Liver (tissue), 8 donors: ENCODE measurements at regions not wholly inside any gene's neighbourhood (a gene's known extent, or its start where the extent isn't known, plus 50 kb on each side); places are given as distances from the start of the nearest gene placed in this dataset.

Experiments
- DNase-seq: peaks from one replicate; pipeline ENCODE4 v3.0.0-alpha.2; 2017; ENCODE audit warnings: low spot score
- H3K27ac ChIP-seq, 2 donors: one replicate each; pipeline ENCODE4 v1.7.0; 2013; ENCODE audit warnings: inconsistent platforms in 2 of 2, low read length in 2 of 2, control low read depth in 1 of 2, low read depth in 1 of 2, mild to moderate bottlenecking in 1 of 2
- H3K27me3 ChIP-seq, 4 donors: one replicate each; pipeline versions ENCODE4 v1.6.1 to v1.7.0; 2013; ENCODE audit warnings: low read length in 3 of 4, inconsistent platforms in 1 of 4, mild to moderate bottlenecking in 1 of 4, moderate library complexity in 1 of 4; ENCODE audit not compliant: control insufficient read depth in 4 of 4, insufficient read depth in 4 of 4
- H3K36me3 ChIP-seq, 4 donors: one replicate each; pipeline versions ENCODE4 v1.6.1 to v1.7.0; 2013; ENCODE audit warnings: low read length in 3 of 4, mild to moderate bottlenecking in 3 of 4, low read depth in 1 of 4, moderate library complexity in 1 of 4; ENCODE audit not compliant: control insufficient read depth in 4 of 4, insufficient read depth in 3 of 4
- H3K4me1 ChIP-seq, 4 donors: one replicate each; pipeline versions ENCODE4 v1.6.1 to v1.7.0; 2013; ENCODE audit warnings: low read length in 3 of 4, mild to moderate bottlenecking in 3 of 4, moderate library complexity in 1 of 4; ENCODE audit not compliant: control insufficient read depth in 4 of 4, insufficient read depth in 4 of 4
- H3K4me3 ChIP-seq, 3 donors: one replicate each; pipeline versions ENCODE4 v1.6.1 to v1.7.0; 2013; ENCODE audit warnings: low read length in 3 of 3, control low read depth in 1 of 3, low read depth in 1 of 3, mild to moderate bottlenecking in 1 of 3
- H3K9ac ChIP-seq, 2 donors: one replicate each; pipeline ENCODE4 v1.7.0; 2013; ENCODE audit warnings: low read length in 2 of 2, mild to moderate bottlenecking in 2 of 2, moderate library complexity in 2 of 2, control low read depth in 1 of 2, low read depth in 1 of 2
- H3K9me3 ChIP-seq, 4 donors: one replicate each; pipeline versions ENCODE4 v1.6.1 to v1.7.0; 2013; ENCODE audit warnings: low read length in 3 of 4; ENCODE audit not compliant: control insufficient read depth in 4 of 4
- EGR1 ChIP-seq, 2 donors: IDR thresholded peaks; 2 replicates each; pipeline ENCODE4 v1.6.1; 2016 to 2018; ENCODE audit warnings: antibody characterized with exemption in 2 of 2, low read depth in 2 of 2
- FOXA1 ChIP-seq: IDR thresholded peaks from 2 replicates; pipeline ENCODE4 v1.6.1; 2016; ENCODE audit warnings: antibody characterized with exemption
- FOXA2 ChIP-seq: IDR thresholded peaks from 2 replicates; pipeline ENCODE4 v1.6.1; 2016; ENCODE audit warnings: antibody characterized with exemption
- GABPA ChIP-seq, 2 donors: IDR thresholded peaks in 1 of 2; conservative IDR thresholded peaks in 1 of 2; 2 replicates each; pipeline ENCODE4 v1.6.1; 2016; ENCODE audit warnings: antibody characterized with exemption in 2 of 2, mild to moderate bottlenecking in 1 of 2, moderate library complexity in 1 of 2
- HNF4A ChIP-seq, 2 donors: conservative IDR thresholded peaks; 2 replicates each; pipeline ENCODE4 v1.6.1; 2016; ENCODE audit warnings: antibody characterized with exemption in 2 of 2, mild to moderate bottlenecking in 2 of 2
- HNF4G ChIP-seq: IDR thresholded peaks from 2 replicates; pipeline ENCODE4 v1.6.1; 2016; ENCODE audit warnings: antibody characterized with exemption
- JUND ChIP-seq, 2 donors: IDR thresholded peaks; 2 replicates each; pipeline ENCODE4 v1.6.1; 2016; ENCODE audit warnings: antibody characterized with exemption in 2 of 2
- NR2F2 ChIP-seq: IDR thresholded peaks from 2 replicates; pipeline ENCODE4 v1.6.1; 2016; ENCODE audit warnings: antibody characterized with exemption
- RAD21 ChIP-seq, 2 donors: IDR thresholded peaks; 2 replicates each; pipeline ENCODE4 v1.6.1; 2016; ENCODE audit warnings: antibody characterized with exemption in 2 of 2, mild to moderate bottlenecking in 2 of 2
- SP1 ChIP-seq: IDR thresholded peaks from 2 replicates; pipeline ENCODE4 v1.6.1; 2018; ENCODE audit warnings: antibody characterized with exemption, mild to moderate bottlenecking
- TAF1 ChIP-seq: conservative IDR thresholded peaks from 2 replicates; pipeline ENCODE4 v1.6.1; 2016; ENCODE audit warnings: antibody characterized with exemption, mild to moderate bottlenecking
- YY1 ChIP-seq: IDR thresholded peaks from 2 replicates; pipeline ENCODE4 v1.6.1; 2016; ENCODE audit warnings: antibody characterized with exemption, mild to moderate bottlenecking
- WGBS: extraction: QIAGEN DNeasy Blood & Tissue Kit; methylation state at CpG from one replicate; pipeline ENCODE4 v1.1.7; 2013; 5-methylcytosine and 5-hydroxymethylcytosine counted together
- TF ChIP-seq, protein P1 (sequence below): IDR thresholded peaks from 2 replicates; pipeline ENCODE4 v1.6.1; 2016; ENCODE audit warnings: antibody characterized with exemption
- TF ChIP-seq, protein P2 (sequence below): IDR thresholded peaks from 2 replicates; pipeline ENCODE4 v1.6.1; 2016; ENCODE audit warnings: antibody characterized with exemption
- TF ChIP-seq, protein P3 (sequence below): IDR thresholded peaks from 2 replicates; pipeline ENCODE4 v1.6.1; 2016; ENCODE audit warnings: antibody characterized with exemption, mild to moderate bottlenecking
- TF ChIP-seq, protein P4 (sequence below): IDR thresholded peaks from 2 replicates; pipeline ENCODE4 v1.6.1; 2016; ENCODE audit warnings: antibody characterized with exemption
- TF ChIP-seq, protein P5 (sequence below): fragments of 150-350 bp; IDR thresholded peaks from 2 replicates; pipeline ENCODE4 v1.5.1; 2017; ENCODE audit warnings: improper control_type of control experiment, low read depth, low read length; ENCODE audit not compliant: missing input control
- donor health status: healthy.
- donor health status: healthy.
- donor health status: healthy.
- donor health status: healthy.
- donor health status: healthy.

DNA sequence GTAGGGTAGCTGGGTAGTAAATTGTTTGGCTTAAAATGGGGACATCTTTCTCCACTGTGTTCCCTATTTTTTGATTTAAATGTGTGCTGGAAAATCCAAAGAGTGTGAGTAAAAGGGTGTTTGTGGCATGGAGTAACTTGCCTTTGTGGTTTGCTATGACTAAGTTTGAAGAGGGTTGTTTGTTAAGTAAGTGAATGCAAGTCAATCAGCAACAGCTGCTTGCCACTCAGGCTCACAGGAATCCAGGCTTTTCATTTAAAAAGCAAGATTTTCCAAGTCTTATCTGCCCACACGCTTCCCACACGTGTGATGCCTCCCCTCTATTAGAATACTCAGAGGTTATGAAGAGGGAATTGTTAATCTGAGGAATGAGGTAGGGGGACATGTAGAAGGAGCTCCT, 847.7 kb upstream of the RBFOX1 start:
- Histone ChIP-seq H3K27ac (no peak overlapping the region), H3K27me3 (peaks cover 0 to 7% (median 0%) of the 10 kb centered on the region in 4 donors), H3K9ac (no peak overlapping the region), H3K9me3 (no peaks in the 10 kb centered on the region), H3K36me3 (no peaks in the 10 kb centered on the region), H3K4me3 (no peak overlapping the region), H3K4me1 (no peaks in the 10 kb centered on the region)
- no peak for DNase-seq
- 11% methylated on average over 2 of the region's 2 CpGs for WGBS
- TF ChIP-seq, protein P1, sequence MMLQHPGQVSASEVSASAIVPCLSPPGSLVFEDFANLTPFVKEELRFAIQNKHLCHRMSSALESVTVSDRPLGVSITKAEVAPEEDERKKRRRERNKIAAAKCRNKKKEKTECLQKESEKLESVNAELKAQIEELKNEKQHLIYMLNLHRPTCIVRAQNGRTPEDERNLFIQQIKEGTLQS, result no peak
- TF ChIP-seq, protein P2, sequence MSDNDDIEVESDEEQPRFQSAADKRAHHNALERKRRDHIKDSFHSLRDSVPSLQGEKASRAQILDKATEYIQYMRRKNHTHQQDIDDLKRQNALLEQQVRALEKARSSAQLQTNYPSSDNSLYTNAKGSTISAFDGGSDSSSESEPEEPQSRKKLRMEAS, result no peak
- TF ChIP-seq EGR1 (IDR thresholded peaks at IDR 0.05; ENCODE audit: low read depth in 2 of 2) (no peak), RAD21 (IDR thresholded peaks at IDR 0.05) (no peak), SP1 (no peak), JUND (IDR thresholded peaks at IDR 0.05) (no peak), TAF1 (no peak), FOXA2 (no peak), HNF4A (conservative IDR thresholded peaks at IDR 0.05) (no peak), NR2F2 (no peak), FOXA1 (no peak), GABPA (IDR thresholded peaks at IDR 0.05 in 1 of 2, conservative IDR thresholded peaks at IDR 0.05 in 1 of 2) (no peak), HNF4G (no peak), YY1 (no peak)
- TF ChIP-seq, protein P3, sequence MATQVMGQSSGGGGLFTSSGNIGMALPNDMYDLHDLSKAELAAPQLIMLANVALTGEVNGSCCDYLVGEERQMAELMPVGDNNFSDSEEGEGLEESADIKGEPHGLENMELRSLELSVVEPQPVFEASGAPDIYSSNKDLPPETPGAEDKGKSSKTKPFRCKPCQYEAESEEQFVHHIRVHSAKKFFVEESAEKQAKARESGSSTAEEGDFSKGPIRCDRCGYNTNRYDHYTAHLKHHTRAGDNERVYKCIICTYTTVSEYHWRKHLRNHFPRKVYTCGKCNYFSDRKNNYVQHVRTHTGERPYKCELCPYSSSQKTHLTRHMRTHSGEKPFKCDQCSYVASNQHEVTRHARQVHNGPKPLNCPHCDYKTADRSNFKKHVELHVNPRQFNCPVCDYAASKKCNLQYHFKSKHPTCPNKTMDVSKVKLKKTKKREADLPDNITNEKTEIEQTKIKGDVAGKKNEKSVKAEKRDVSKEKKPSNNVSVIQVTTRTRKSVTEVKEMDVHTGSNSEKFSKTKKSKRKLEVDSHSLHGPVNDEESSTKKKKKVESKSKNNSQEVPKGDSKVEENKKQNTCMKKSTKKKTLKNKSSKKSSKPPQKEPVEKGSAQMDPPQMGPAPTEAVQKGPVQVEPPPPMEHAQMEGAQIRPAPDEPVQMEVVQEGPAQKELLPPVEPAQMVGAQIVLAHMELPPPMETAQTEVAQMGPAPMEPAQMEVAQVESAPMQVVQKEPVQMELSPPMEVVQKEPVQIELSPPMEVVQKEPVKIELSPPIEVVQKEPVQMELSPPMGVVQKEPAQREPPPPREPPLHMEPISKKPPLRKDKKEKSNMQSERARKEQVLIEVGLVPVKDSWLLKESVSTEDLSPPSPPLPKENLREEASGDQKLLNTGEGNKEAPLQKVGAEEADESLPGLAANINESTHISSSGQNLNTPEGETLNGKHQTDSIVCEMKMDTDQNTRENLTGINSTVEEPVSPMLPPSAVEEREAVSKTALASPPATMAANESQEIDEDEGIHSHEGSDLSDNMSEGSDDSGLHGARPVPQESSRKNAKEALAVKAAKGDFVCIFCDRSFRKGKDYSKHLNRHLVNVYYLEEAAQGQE, result no peak
- TF ChIP-seq, protein P4, sequence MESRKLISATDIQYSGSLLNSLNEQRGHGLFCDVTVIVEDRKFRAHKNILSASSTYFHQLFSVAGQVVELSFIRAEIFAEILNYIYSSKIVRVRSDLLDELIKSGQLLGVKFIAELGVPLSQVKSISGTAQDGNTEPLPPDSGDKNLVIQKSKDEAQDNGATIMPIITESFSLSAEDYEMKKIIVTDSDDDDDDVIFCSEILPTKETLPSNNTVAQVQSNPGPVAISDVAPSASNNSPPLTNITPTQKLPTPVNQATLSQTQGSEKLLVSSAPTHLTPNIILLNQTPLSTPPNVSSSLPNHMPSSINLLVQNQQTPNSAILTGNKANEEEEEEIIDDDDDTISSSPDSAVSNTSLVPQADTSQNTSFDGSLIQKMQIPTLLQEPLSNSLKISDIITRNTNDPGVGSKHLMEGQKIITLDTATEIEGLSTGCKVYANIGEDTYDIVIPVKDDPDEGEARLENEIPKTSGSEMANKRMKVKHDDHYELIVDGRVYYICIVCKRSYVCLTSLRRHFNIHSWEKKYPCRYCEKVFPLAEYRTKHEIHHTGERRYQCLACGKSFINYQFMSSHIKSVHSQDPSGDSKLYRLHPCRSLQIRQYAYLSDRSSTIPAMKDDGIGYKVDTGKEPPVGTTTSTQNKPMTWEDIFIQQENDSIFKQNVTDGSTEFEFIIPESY, result no peak
- TF ChIP-seq, protein P5, sequence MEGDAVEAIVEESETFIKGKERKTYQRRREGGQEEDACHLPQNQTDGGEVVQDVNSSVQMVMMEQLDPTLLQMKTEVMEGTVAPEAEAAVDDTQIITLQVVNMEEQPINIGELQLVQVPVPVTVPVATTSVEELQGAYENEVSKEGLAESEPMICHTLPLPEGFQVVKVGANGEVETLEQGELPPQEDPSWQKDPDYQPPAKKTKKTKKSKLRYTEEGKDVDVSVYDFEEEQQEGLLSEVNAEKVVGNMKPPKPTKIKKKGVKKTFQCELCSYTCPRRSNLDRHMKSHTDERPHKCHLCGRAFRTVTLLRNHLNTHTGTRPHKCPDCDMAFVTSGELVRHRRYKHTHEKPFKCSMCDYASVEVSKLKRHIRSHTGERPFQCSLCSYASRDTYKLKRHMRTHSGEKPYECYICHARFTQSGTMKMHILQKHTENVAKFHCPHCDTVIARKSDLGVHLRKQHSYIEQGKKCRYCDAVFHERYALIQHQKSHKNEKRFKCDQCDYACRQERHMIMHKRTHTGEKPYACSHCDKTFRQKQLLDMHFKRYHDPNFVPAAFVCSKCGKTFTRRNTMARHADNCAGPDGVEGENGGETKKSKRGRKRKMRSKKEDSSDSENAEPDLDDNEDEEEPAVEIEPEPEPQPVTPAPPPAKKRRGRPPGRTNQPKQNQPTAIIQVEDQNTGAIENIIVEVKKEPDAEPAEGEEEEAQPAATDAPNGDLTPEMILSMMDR, result no peak

DNA sequence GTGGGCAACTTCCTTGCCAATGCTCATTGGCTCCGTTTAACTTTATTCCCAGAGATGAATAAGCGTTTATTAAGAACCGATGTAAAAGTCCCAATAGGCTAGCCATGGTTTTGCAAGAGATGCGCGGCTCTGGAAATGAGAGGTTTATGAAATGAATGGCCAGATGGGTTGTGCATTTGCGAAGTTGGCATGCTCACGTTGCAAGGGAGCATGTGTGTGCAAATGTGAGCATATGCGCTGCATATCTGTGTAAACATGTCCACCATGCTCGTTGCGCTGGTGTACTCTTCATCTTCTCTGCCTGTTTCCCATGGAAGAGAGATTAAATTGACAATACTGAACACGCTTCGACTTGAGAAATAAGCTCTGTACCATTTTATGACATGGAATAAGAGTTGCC, 848.6 kb upstream of the RBFOX1 start:
- no peaks in the 10 kb centered on the region for H3K36me3 ChIP-seq
- H3K4me3 ChIP-seq, result no peak overlapping the region
- peaks cover 0 to 7% (median 0%) of the 10 kb centered on the region in 4 donors for H3K27me3 ChIP-seq
- WGBS, result 43% methylated on average over 12 of the region's 12 CpGs
- H3K27ac ChIP-seq, result no peak overlapping the region
- no peaks in the 10 kb centered on the region for H3K4me1 ChIP-seq
- no peak for DNase-seq
- H3K9me3 ChIP-seq, result no peaks in the 10 kb centered on the region
- H3K9ac ChIP-seq, result no peak overlapping the region
- TF ChIP-seq, protein P5, result no peak
- TF ChIP-seq FOXA1, result no peak
- no peak for TF ChIP-seq NR2F2
- no peak for TF ChIP-seq RAD21 (IDR thresholded peaks at IDR 0.05)
- TF ChIP-seq SP1, result no peak
- TF ChIP-seq, protein P4, result no peak
- no peak for TF ChIP-seq GABPA (IDR thresholded peaks at IDR 0.05 in 1 of 2, conservative IDR thresholded peaks at IDR 0.05 in 1 of 2)
- TF ChIP-seq, protein P2, result no peak
- TF ChIP-seq JUND (IDR thresholded peaks at IDR 0.05), result no peak
- no peak for TF ChIP-seq YY1
- TF ChIP-seq, protein P1, result no peak
- no peak for TF ChIP-seq TAF1
- TF ChIP-seq EGR1 (IDR thresholded peaks at IDR 0.05; ENCODE audit: low read depth in 2 of 2), result no peak
- TF ChIP-seq HNF4G, result no peak
- no peak for TF ChIP-seq HNF4A (conservative IDR thresholded peaks at IDR 0.05)
